Thyroid gland (tissue), 4 donors: ENCODE measurements at regions not wholly inside any gene's neighbourhood (a gene's known extent, or its start where the extent isn't known, plus 50 kb on each side); places are given as distances from the start of the nearest gene placed in this dataset.

Experiments used
- CTCF ChIP-seq, 6 experiments: fragments of 200-600 bp in 3 of 6; fragments of 450-650 bp in 3 of 6; sonication (generic) in 3 of 6; IDR thresholded peaks; one replicate each; pipeline ENCODE4 v1.5.1; 2016 to 2019; ENCODE audit warnings: antibody characterized with exemption in 6 of 6, mild to moderate bottlenecking in 2 of 6, inconsistent platforms in 1 of 6, moderate library complexity in 1 of 6
- POLR2A ChIP-seq, 2 donors: fragments of 450-650 bp; IDR thresholded peaks; one replicate each; pipeline ENCODE4 v1.6.1; 2017; ENCODE audit warnings: antibody characterized with exemption in 2 of 2, mild to moderate bottlenecking in 2 of 2, moderate library complexity in 1 of 2

DNA sequence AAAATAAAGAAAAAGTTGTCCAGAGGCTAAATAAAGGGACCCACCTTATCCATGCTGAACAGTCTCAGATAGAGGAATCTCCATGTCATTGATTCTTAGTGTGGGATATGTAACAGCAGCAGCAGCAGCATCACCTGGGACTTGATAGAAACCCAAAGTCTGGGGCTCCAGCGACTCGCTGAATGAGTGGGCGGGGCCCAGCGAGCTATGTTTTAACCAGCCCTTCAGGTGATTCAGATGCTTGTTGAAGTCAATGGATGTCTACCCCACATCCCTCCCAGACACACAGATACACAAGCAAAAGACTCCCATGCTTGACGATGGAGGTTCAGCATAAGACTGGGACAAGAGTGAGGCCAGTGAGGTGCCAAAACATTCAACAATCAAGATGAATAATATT, 298.6 kb downstream of the UBE3D start:
- no peak for TF ChIP-seq POLR2A (IDR thresholded peaks at IDR 0.05)
- TF ChIP-seq CTCF (IDR thresholded peaks at IDR 0.05) = no peak
